GF-D8 (cell line): ENCODE measurements at regions not wholly inside any gene's neighbourhood (a gene's known extent, or its start where the extent isn't known, plus 50 kb on each side); places are given as distances from the start of the nearest gene placed in this dataset.
"Not testable (repeated sequence)": the region's sequence is repeated elsewhere in the genome, so short reads cannot be mapped to it uniquely, and the experiment has no call there.

Experiments used
- DNase-seq: peaks from one replicate; lab custom pipeline; 2025; lab: John Stamatoyannopoulos, UW

DNA sequence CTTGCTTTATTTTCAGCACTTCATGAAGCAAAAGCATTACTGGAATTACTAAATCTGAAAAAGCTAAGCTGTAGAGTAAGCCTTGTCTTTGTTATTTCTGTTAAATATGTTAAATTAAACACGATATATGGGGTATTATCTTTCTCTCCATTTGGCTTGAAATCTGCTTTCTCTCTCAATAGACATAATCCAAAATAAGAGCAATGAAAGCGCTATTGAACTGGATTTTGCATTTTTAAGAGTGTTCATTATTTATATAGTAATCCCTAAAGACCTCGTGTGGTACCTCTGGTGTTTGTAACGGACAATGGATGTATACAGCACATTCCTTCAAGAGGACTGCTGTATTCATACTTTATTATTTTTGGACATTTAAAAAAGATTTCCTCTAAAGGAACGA, 91.5 kb upstream of the KCNE2 start:
- no peak for DNase-seq

- no peak for DNase-seq
These were observed 89.8 kb upstream of the KCNE2 start for GRCh38 chr21:34274001-34274400.

DNA sequence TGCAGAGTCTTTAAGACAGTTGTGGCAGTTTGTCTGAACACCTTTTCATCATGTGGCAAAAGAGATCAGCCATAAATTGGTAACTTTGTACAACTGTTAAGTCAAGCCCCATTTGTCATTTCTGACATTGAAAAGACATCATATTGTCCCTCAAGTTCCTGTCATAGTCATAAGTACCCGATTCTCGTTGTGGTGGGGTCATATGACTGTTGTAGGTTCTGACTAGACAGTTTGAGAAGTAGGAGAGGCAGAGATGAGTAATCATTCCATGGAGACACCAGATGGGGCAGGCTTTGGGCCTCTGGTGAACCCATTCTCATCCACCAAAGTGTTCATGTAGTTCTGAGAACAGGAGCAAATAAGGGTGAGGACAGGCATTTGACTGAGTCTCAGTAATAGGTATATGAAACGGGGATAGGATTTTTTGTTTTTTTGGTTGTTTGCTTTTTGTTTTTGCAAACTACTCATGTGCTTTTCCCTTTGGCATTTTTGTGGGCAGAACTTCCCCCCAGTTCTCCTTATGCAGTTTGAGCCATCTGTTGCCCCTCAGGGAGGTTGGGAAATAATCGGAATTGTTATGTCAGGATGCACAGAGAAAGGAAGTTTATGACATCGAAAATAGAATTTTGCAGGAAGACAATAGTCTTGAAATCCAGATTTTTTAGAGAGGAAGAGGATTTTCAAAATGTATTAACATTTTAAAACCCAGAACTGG, 86.9 kb upstream of the KCNE2 start:
- DNase-seq = no peak

- DNase-seq = no peak
These were observed 85.4 kb upstream of the KCNE2 start for GRCh38 chr21:34278451-34278850.

DNA sequence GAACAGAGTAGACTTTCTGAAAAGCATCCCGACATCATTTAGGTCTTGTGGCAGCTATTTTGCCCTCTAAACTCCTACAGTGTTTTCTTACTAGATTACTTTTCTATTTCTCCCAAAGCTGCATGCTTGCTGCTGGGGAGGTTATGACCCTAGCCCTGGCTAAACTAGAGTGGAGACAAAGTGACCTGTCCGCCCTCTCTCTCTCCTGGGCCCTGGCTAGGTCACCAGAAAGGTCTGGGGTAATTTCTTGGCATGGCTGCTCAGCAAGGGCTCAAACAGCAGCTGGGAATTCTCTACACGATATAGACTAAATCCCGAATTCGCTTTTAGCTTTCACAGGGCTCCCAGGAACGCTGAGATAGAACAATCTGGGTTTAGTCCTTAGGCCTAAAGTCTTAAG, 84.5 kb upstream of the KCNE2 start:
- DNase-seq = no peak

GRCh38 chr21:34279883-34280282, 83.9 kb upstream of the KCNE2 start:
- DNase-seq = no peak

- DNase-seq = no peak
These were observed 83.4 kb upstream of the KCNE2 start for GRCh38 chr21:34280389-34280795.

DNA sequence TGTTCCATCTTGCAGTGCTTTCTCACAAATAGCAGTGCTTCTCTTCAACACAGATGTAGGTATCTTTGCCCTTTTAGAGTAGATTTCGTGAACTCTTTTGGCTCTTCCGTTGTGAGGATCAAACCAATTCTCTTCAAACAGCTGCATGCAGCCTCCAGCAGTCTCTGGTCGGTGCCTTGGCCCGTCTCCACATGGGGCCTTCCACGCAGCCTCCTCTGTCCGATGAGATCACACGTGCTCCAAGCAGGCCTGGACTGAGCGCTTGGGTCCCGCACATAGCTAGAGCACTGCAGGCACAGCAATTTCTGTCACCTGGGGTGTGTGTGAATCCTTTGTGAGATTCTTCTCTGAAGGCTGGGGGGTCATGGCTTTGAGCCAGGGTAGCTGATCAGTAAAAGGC, 82.8 kb upstream of the KCNE2 start:
- DNase-seq = no peak

DNA sequence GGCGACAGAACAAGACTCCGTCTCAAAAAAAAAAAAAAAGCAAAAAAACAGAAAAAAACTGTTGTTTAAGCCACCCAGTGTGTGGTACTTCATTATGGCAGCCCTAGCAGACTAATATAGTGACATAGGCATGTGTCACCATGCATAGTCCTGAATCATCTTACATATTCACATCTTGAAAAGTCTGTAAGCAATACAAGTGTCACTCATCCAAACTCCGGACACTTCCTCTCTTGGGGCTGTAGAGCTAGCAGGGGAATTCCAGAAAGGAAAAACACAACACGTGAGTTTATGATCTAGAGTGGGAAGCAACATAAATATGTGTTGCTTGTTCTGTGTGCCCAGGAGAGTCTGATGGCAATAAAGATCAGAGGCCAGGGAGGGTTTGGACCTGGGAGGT, 81.6 kb upstream of the KCNE2 start:
- no peak for DNase-seq

DNA sequence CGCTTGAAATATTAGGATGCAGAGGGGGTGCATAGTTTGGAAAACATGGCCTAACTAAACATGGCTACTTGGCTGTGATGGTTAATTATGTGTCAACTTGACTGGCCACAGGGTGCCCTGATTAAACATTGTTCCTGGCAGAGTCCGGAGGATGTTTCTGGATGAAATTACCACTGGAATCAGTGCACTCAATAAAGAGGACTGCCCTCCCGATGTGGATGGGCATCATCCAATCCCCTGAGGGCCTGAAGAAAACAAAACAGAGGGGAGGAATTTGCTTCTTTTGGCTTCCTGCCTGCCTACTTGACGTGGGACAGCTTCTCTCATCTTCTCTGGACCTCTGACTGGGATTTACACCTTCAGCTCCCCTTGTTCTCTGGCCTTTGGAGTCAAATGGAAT, 79.1 kb upstream of the KCNE2 start:
- no peak for DNase-seq

- DNase-seq = not testable (repeated sequence)
These were observed 75.8 kb upstream of the KCNE2 start for GRCh38 chr21:34288042-34288441.

- no peak for DNase-seq
These were observed 74.0 kb upstream of the KCNE2 start for GRCh38 chr21:34289856-34290255.

GRCh38 chr21:34296878-34297277, 66.9 kb upstream of the KCNE2 start:
- no peak for DNase-seq

GRCh38 chr21:34298534-34299167, 65.2 kb upstream of the KCNE2 start:
- no peak for DNase-seq

- DNase-seq = no peak
These were observed 64.7 kb upstream of the KCNE2 start for GRCh38 chr21:34299168-34299539.

- no peak for DNase-seq
These were observed 61.3 kb upstream of the KCNE2 start for GRCh38 chr21:34302521-34302920.

DNA sequence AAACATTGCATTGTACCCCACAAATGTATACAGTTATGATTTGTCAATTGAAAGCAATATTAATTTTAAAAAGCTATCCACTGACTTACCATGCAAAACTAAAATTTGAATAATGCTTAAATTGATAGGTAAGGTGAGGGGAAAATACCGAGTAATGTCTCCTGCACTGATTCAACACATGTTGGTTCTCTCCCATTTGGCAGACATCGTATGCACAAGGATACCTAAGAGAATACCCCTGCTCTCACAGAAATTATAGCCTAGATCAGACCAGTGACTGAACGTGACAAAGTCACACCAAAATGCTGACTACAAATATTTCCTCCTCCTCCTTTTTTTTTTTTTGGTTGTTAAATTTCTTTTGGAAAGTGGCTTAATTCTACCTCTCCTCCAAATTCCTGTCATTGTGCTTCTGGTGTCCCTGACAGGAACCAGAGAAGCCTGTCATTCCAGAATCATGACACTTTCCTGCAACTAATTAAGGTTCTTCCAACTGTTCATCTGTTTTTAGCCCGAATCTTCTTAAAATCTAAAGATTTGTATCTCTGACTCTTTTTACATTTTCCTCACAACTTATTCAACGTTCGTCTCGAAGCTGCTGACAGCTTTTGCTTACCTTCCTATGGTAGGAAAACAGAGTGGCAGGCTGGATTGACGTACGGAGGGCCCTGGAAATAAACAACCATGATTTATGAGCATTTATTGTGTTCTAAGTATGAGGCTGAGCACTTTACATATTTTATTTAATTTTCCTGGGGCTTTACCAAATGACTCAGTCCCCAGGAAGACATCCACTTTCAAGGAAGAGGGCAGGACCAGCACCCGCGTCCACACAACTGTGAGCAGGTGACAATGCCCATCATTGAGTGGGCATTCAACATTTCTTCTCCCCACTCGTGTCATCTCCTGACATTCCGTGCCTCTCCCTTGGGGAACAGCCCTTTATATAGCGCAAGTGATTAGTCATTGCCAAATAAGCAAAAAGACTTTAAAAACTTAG, 57.9 kb upstream of the KCNE2 start:
- no peak for DNase-seq

- DNase-seq = no peak
These were observed 55.7 kb upstream of the KCNE2 start for GRCh38 chr21:34307991-34308532.

- no peak for DNase-seq
These were observed 52.1 kb upstream of the KCNE2 start for GRCh38 chr21:34311561-34312330.

- no peak for DNase-seq
These were observed 50.7 kb upstream of the KCNE2 start for GRCh38 chr21:34313116-34313515.
